ENCODE measurements at regions not wholly inside any gene's neighbourhood (a gene's known extent, or its start where the extent isn't known, plus 50 kb on each side); places are given as distances from the start of the nearest gene placed in this dataset.

GRCh38 chr5:165304193-165304827 lies 1798.9 kb downstream of the MAT2B start:
- H3K36me3 ChIP-seq = no peaks in the 10 kb centered on the region
- intact Hi-C loops (cut with DNase I; ENCODE audit: low total_unique reads) = no loop called here
- H3K27me3 ChIP-seq (replicated peaks in 1 of 7) = no peaks in the 10 kb centered on the region
- DNase-seq = no peak
- H3K27ac ChIP-seq = no peak overlapping the region
- peaks cover 0 to 10% (median 0%) of the 10 kb centered on the region in 8 donors for H3K9me3 ChIP-seq
- TF ChIP-seq POLR2A (IDR thresholded peaks at IDR 0.05) (no peak), CTCF (IDR thresholded peaks at IDR 0.05 in 8 of 11, conservative IDR thresholded peaks at IDR 0.05 in 3 of 11) (no peak), POLR2AphosphoS5 (IDR thresholded peaks at IDR 0.05) (no peak)
- no peaks in the 10 kb centered on the region for H3K4me1 ChIP-seq
- 86 to 90% (median 89%) methylated on average over 6 of the region's 6 CpGs for WGBS, 5 donors
- no peak overlapping the region for H3K4me3 ChIP-seq

GRCh38 chr5:165305596-165305995 lies 1800.2 kb downstream of the MAT2B start:
- intact Hi-C loops (cut with DNase I; ENCODE audit: low total_unique reads) = no loop called here
- DNase-seq = no peak
- 57 to 85% (median 70%) methylated on average over 6 of the region's 6 CpGs for WGBS, 5 donors

GRCh38 chr5:165309446-165309845 lies 1804.0 kb downstream of the MAT2B start:
- Histone ChIP-seq H3K4me3 (no peak overlapping the region), H3K4me1 (no peaks in the 10 kb centered on the region), H3K27ac (no peak overlapping the region), H3K36me3 (no peaks in the 10 kb centered on the region), H3K9me3 (no peaks in the 10 kb centered on the region), H3K27me3 (replicated peaks in 1 of 7) (no peaks in the 10 kb centered on the region)
- intact Hi-C loops (cut with DNase I; ENCODE audit: low total_unique reads) = no loop called here
- 81 to 94% (median 90%) methylated on average over 3 of the region's 3 CpGs for WGBS, 5 donors
- DNase-seq = no peak
- no peak for TF ChIP-seq POLR2AphosphoS5 (IDR thresholded peaks at IDR 0.05)

More at GRCh38 chr5:165305596-165305995, 1800.2 kb downstream of the MAT2B start:
- H3K4me3 ChIP-seq = no peak overlapping the region
- no peak overlapping the region for H3K27ac ChIP-seq
- H3K9me3 ChIP-seq = peaks cover 0 to 10% (median 0%) of the 10 kb centered on the region in 8 donors
- no peak for TF ChIP-seq POLR2A (IDR thresholded peaks at IDR 0.05)
- H3K4me1 ChIP-seq = no peaks in the 10 kb centered on the region
- H3K36me3 ChIP-seq = no peaks in the 10 kb centered on the region
- no peaks in the 10 kb centered on the region for H3K27me3 ChIP-seq (replicated peaks in 1 of 7)

- Histone ChIP-seq H3K4me1 (no peaks in the 10 kb centered on the region), H3K27ac (no peak overlapping the region), H3K27me3 (replicated peaks in 1 of 7) (no peaks in the 10 kb centered on the region), H3K36me3 (no peaks in the 10 kb centered on the region), H3K9me3 (no peaks in the 10 kb centered on the region), H3K4me3 (no peak overlapping the region)
- intact Hi-C loops (cut with DNase I; ENCODE audit: low total_unique reads) = no loop called here
- no peak for DNase-seq
- TF ChIP-seq CTCF (IDR thresholded peaks at IDR 0.05 in 8 of 11, conservative IDR thresholded peaks at IDR 0.05 in 3 of 11) = no peak
- no peak for TF ChIP-seq POLR2A (IDR thresholded peaks at IDR 0.05)
- no peak for TF ChIP-seq POLR2AphosphoS5 (IDR thresholded peaks at IDR 0.05)
- WGBS, 5 donors = 83 to 92% (median 89%) methylated on average over 2 of the region's 2 CpGs
Observed at GRCh38 chr5:165310031-165310430, 1804.6 kb downstream of the MAT2B start.

- H3K27ac ChIP-seq = no peak overlapping the region
- no peak overlapping the region for H3K4me3 ChIP-seq
- H3K27me3 ChIP-seq (replicated peaks in 1 of 7) = no peaks in the 10 kb centered on the region
- H3K36me3 ChIP-seq = no peaks in the 10 kb centered on the region
- 63 to 79% (median 68%) methylated on average over 4 of the region's 4 CpGs for WGBS, 5 donors
- no peaks in the 10 kb centered on the region for H3K4me1 ChIP-seq
- DNase-seq = no peak
- intact Hi-C loops (cut with DNase I; ENCODE audit: low total_unique reads) = no loop called here
- TF ChIP-seq CTCF (IDR thresholded peaks at IDR 0.05 in 8 of 11, conservative IDR thresholded peaks at IDR 0.05 in 3 of 11) (no peak), POLR2A (IDR thresholded peaks at IDR 0.05) (no peak), POLR2AphosphoS5 (IDR thresholded peaks at IDR 0.05) (no peak)
- H3K9me3 ChIP-seq = peaks cover 0 to 22% (median 15%) of the 10 kb centered on the region in 8 donors
Observed at GRCh38 chr5:165321912-165322311, 1816.5 kb downstream of the MAT2B start.
